Stomach (tissue), 8 donors: ENCODE measurements at regions not wholly inside any gene's neighbourhood (a gene's known extent, or its start where the extent isn't known, plus 50 kb on each side); places are given as distances from the start of the nearest gene placed in this dataset.
A peak's percentile ranks its signal among the peaks of the same experiment; 100 is the strongest.

Experiments used
- DNase-seq, 2 donors: peaks; one replicate each; pipeline versions ENCODE4 v3.0.0 to v3.0.0-alpha.2; 2013 to 2019
- H3K27ac ChIP-seq, 5 donors: fragments of 200-600 bp in 4 of 5; sonication (generic) in 4 of 5; one replicate each; pipeline ENCODE4 v1.5.1; 2013 to 2019; ENCODE audit warnings: mild to moderate bottlenecking in 1 of 5, moderate library complexity in 1 of 5
- H3K27me3 ChIP-seq, 3 donors: fragments of 200-600 bp; sonication (generic); one replicate each; pipeline ENCODE4 v1.5.1; 2017 to 2019; ENCODE audit warnings: mixed run types in 1 of 3
- H3K36me3 ChIP-seq, 4 donors: fragments of 200-600 bp; sonication (generic); 1 replicate in 3 of 4; 2 replicates in 1 of 4; pipeline ENCODE4 v1.5.1; 2016 to 2019
- H3K4me1 ChIP-seq, 4 donors: fragments of 200-600 bp; sonication (generic); one replicate each; pipeline ENCODE4 v1.5.1; 2016 to 2019
- H3K4me3 ChIP-seq, 4 donors: fragments of 200-600 bp; sonication (generic) in 3 of 4; one replicate each; pipeline ENCODE4 v1.5.1; 2016 to 2019; ENCODE audit warnings: mild to moderate bottlenecking in 1 of 4
- H3K9me3 ChIP-seq, 4 donors: fragments of 200-600 bp; sonication (generic); one replicate each; pipeline ENCODE4 v1.5.1; 2016 to 2019
- EP300 ChIP-seq: sonication (generic); formaldehyde crosslinking; IDR thresholded peaks from one replicate; pipeline ENCODE4 v1.6.1; 2017; ENCODE audit warnings: antibody characterized with exemption
- POLR2A ChIP-seq, 4 donors: fragments of 450-650 bp; IDR thresholded peaks; one replicate each; pipeline ENCODE4 v1.6.1; 2016; ENCODE audit warnings: antibody characterized with exemption in 4 of 4, control low read depth in 2 of 4, mild to moderate bottlenecking in 1 of 4, moderate library complexity in 1 of 4
- POLR2AphosphoS5 ChIP-seq, 3 donors: sonication (generic); formaldehyde crosslinking; IDR thresholded peaks; one replicate each; pipeline ENCODE4 v1.6.1; 2016; ENCODE audit warnings: antibody characterized with exemption in 3 of 3
- WGBS, 5 donors: extraction: QIAGEN DNeasy Blood & Tissue Kit in 3 of 5; methylation state at CpG; one replicate each; pipeline versions ENCODE4 v1.1.5 to v1.1.7; 2013 to 2018; 5-methylcytosine and 5-hydroxymethylcytosine counted together
- intact Hi-C: fragments of 100-400 bp; cut with DNase I; formaldehyde crosslinking; loops from one replicate; pipeline ENCODE4 v1.15.1; 2023; ENCODE audit warnings: low total_unique reads
- TF ChIP-seq, protein P1 (sequence below), 7 experiments: fragments of 450-650 bp in 4 of 7; fragments of 200-600 bp in 3 of 7; sonication (generic) in 3 of 7; IDR thresholded peaks; one replicate each; pipeline ENCODE4 v1.5.1; 2016 to 2019; ENCODE audit warnings: antibody characterized with exemption in 7 of 7, control low read depth in 2 of 7, mild to moderate bottlenecking in 1 of 7
- donor health status: healthy with polysubstance abuse.
- donor health status: Bipolar disorder and iron deficiency.
- donor health status: healthy.

DNA sequence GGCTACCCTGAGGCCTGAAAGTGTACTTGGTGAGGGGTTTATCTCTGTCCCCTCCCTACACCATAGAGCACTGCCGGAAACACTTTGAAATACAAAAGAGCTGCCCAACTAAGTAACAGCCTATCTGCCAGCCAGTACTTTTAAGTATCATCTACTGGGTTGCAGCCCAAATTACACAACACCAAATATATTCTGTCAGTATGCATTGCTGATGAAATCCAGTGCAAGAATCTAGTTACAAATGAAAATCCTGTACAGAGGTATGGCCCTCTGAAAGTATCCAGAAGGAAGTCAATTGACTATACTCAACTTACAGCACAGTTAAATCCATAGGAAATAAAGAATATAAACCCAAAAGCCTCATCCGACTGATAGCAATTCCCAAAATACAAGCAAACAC, 280.8 kb downstream of the CCDC85A start:
- no peaks in the 10 kb centered on the region for H3K36me3 ChIP-seq
- peaks cover 0 to 9% (median 4%) of the 10 kb centered on the region in 4 donors for H3K9me3 ChIP-seq
- no peak overlapping the region for H3K4me3 ChIP-seq
- intact Hi-C loops = no loop called here
- no peaks in the 10 kb centered on the region for H3K27me3 ChIP-seq
- 85 to 97% (median 90%) methylated on average over 2 of the region's 2 CpGs for WGBS, 5 donors
- DNase-seq = no peak
- TF ChIP-seq, protein P1, sequence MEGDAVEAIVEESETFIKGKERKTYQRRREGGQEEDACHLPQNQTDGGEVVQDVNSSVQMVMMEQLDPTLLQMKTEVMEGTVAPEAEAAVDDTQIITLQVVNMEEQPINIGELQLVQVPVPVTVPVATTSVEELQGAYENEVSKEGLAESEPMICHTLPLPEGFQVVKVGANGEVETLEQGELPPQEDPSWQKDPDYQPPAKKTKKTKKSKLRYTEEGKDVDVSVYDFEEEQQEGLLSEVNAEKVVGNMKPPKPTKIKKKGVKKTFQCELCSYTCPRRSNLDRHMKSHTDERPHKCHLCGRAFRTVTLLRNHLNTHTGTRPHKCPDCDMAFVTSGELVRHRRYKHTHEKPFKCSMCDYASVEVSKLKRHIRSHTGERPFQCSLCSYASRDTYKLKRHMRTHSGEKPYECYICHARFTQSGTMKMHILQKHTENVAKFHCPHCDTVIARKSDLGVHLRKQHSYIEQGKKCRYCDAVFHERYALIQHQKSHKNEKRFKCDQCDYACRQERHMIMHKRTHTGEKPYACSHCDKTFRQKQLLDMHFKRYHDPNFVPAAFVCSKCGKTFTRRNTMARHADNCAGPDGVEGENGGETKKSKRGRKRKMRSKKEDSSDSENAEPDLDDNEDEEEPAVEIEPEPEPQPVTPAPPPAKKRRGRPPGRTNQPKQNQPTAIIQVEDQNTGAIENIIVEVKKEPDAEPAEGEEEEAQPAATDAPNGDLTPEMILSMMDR (IDR thresholded peaks at IDR 0.05) = no peak
- no peak overlapping the region for H3K27ac ChIP-seq
- H3K4me1 ChIP-seq = no peaks in the 10 kb centered on the region

DNA sequence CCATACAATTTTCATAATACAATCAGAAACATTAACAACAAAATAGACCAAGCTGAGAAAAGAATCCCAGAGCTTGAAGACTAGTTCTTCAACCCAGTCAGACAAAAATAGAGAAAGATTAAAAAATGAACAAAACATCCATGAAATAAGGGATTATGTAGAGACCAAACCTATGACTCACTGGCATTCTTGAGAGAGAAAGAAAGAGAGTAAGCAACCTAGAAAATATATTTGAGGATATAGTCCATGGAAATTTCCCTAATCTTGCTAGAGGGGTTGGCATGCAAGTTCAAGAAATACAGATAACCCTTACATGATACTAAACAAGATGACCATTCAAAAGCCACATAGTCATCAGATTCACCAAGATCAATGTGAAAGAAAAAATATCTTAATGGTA, 281.7 kb downstream of the CCDC85A start:
- Histone ChIP-seq H3K4me3 (no peak overlapping the region), H3K4me1 (no peaks in the 10 kb centered on the region), H3K27ac (no peak overlapping the region), H3K9me3 (peaks cover 0 to 9% (median 4%) of the 10 kb centered on the region in 4 donors), H3K27me3 (no peaks in the 10 kb centered on the region), H3K36me3 (no peaks in the 10 kb centered on the region)
- TF ChIP-seq EP300 (no peak), POLR2A (IDR thresholded peaks at IDR 0.05) (no peak), POLR2AphosphoS5 (IDR thresholded peaks at IDR 0.05) (no peak)
- TF ChIP-seq, protein P1 (IDR thresholded peaks at IDR 0.05) = no peak
- no peak for DNase-seq
- intact Hi-C loops = no loop called here

DNA sequence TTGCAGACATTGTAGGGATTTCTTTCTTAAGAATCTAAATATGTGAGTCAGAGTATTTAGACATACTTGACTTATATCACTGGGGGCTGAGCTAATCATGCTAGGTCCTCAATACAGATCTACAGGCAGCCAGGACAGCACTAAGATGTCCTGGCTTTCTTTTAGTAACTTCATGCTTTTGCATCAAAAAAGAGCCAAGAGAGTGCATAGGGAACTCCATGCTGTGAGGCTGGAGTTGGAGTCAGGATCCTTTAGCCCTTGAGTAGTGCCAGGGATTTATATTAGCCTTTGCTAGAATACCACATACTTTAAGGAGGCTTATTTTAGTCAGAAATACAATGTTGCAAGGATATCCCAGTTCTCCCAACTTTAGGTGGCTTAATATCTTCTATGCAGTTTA, 289.7 kb downstream of the CCDC85A start:
- intact Hi-C loops = no loop called here
- no peak for DNase-seq
- no peak overlapping the region for H3K4me3 ChIP-seq
- TF ChIP-seq, protein P1 (IDR thresholded peaks at IDR 0.05) = no peak
- TF ChIP-seq POLR2A (IDR thresholded peaks at IDR 0.05) (no peak), EP300 (no peak), POLR2AphosphoS5 (IDR thresholded peaks at IDR 0.05) (no peak)
- no peaks in the 10 kb centered on the region for H3K27me3 ChIP-seq
- no peaks in the 10 kb centered on the region for H3K9me3 ChIP-seq
- H3K36me3 ChIP-seq = no peaks in the 10 kb centered on the region
- no peaks in the 10 kb centered on the region for H3K4me1 ChIP-seq
- no peak overlapping the region for H3K27ac ChIP-seq

DNA sequence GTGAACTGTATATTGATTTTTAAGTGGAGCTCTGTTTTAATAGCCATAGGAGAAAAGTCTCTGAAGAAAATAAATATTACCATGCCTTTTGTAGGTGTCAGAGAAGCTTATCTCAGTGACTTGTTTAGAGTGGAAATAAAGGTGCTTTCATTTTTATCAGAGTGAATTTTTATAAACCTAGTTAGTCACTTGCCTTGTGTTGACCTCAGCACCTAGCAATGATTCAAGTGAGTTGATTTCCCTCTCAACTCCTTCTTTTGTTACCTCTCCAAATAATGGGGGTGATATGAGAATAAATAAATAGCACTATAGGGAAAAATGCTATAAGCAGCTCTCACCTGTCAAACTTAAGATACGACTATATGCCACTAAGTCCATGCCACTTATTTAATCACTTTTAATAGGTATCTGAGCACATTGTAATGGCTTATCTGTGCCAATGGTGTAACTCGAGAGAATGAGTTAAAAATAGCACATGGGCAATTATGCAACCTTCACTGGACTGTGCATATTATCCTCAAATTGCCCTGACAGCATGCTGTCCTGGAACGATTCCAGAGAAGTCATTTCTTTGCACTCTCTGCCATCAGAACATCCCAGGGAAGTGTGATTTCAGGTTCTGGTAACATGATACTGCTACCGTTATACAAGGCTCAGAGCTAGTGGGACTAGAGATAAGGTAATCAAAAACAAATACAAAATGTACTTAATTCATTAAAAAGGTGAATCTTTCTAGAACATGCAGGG, 290.8 kb downstream of the CCDC85A start:
- no peak overlapping the region for H3K27ac ChIP-seq
- no peaks in the 10 kb centered on the region for H3K27me3 ChIP-seq
- peak in 1 of 2 donors; percentile 45 for DNase-seq
- no peak overlapping the region for H3K4me3 ChIP-seq
- H3K4me1 ChIP-seq = no peaks in the 10 kb centered on the region
- no peaks in the 10 kb centered on the region for H3K9me3 ChIP-seq
- WGBS, 5 donors = 10 to 27% (median 16%) methylated on average over 4 of the region's 4 CpGs
- H3K36me3 ChIP-seq = no peaks in the 10 kb centered on the region
- TF ChIP-seq, protein P1 (IDR thresholded peaks at IDR 0.05) = no peak
- TF ChIP-seq POLR2A (IDR thresholded peaks at IDR 0.05) = no peak
- TF ChIP-seq EP300 = no peak
- TF ChIP-seq POLR2AphosphoS5 (IDR thresholded peaks at IDR 0.05) = no peak
- intact Hi-C loops = no loop called here
